Hippocampal formation (tissue), 2 donors: ENCODE measurements at regions not wholly inside any gene's neighbourhood (a gene's known extent, or its start where the extent isn't known, plus 50 kb on each side); places are given as distances from the start of the nearest gene placed in this dataset.

Source experiments
- DNase-seq, 2 donors: peaks; one replicate each; lab custom pipeline; 2025; lab: John Stamatoyannopoulos, UW

- no peak for DNase-seq
Measured at GRCh38 chr9:109830545-109830944, 50.5 kb downstream of the PALM2AKAP2 start.

- no peak for DNase-seq
Measured at GRCh38 chr9:109831998-109832658, 52.1 kb downstream of the PALM2AKAP2 start.

GRCh38 chr9:109834855-109835254, 54.9 kb downstream of the PALM2AKAP2 start:
- no peak for DNase-seq

- peak in 1 of 2 donors; percentile 39 for DNase-seq
Measured at GRCh38 chr9:109843641-109844040, 63.6 kb downstream of the PALM2AKAP2 start.

DNA sequence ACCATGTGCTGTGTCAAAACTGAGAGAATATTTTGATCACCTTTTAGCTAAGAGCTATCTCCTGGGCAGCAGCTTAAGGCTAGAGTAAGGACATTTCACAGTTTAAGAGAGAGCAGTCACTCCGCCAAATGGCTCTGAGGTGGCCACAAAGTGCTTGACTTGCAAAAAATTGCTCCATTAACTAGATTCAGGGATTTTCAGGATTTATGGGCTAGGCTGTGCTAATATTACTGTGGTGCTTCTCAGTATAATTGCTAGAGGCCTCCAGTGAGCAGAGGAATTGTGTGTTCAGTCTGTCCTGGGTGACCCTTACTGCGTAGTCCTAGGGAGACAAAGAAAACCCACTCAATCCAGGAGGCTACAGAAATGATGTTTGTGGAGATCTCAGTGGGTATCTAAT, 65.2 kb downstream of the PALM2AKAP2 start:
- DNase-seq = no peak

DNA sequence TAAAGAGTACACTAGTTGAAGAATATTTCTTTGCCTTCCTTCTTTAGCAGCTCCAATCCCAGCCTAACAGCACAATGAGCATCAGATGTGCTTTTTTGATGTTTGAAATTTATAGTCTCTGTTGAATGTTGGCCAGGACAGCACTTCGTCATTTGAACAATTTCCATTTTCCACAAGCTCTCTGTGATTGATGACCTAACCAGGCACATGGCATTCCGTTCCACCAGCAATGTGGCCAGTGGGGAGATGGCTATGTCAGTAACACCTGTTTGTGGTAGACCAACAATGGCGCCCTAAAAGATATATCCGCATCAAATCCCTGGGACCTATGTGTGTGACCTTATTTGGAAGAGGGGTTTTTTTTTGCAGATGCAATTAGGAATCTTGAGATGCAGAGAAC, 66.8 kb downstream of the PALM2AKAP2 start:
- DNase-seq = no peak

DNA sequence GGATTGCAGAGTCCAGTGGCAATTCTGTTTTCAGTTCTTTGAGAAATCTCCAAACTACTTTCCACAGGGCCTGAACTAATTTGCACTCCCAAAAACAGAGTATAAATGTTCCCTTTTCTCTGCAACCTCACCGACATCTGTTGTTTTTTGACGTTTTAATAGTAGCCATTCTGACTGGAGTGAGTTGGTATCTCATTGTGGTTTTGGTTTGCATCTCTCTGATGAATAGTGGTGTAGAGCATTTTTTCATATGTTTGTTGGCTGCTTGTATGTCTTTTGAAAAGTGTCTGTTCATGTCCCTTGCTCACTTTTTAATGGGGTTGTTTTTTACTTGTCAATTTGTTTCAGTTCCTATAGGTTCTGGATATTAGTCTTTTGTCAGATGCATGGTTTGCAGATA, 72.6 kb downstream of the PALM2AKAP2 start:
- DNase-seq = no peak

GRCh38 chr9:109855540-109855939, 75.5 kb downstream of the PALM2AKAP2 start:
- no peak for DNase-seq

DNA sequence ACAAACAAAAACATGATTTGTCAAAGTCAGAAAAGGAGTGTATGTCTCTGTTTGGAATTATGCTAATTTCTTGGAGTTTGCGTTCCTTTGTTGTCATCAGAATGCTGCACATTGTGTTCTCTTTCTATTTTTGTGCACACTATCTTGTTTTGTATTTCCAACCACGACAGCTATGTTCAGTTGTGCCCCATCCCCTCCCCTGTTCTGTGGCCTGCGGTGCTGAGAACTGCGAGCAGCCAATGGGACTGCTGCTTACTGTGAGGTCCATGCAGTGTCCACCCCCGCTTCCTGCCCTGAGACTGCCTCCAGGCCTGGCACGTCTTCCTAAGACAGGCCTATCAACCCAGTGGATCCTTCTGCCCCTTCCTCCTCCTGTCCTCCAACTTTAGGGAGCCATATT, 76.8 kb downstream of the PALM2AKAP2 start:
- DNase-seq = peak; percentile 87 to 96

- DNase-seq = no peak
Measured at GRCh38 chr9:109857336-109857735, 77.3 kb downstream of the PALM2AKAP2 start.

DNA sequence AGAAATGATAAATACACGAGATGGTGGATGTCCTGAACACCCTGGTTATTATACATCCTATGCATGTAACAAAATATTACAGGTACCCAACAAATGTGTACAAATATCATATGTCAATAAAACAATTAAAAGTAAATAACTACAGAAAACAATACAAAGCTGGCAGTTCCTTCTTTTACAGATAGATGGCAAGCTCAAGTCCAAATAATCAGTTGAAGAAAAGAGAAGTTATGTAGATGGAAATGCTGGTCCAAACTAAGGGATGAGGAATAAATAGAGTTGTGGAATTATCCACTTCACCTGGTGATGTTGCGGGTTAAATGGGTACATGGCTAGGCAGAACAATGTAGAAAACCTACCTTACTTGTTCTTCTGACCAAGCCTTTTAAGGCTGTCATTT, 79.4 kb downstream of the PALM2AKAP2 start:
- peak in 1 of 2 donors; percentile 23 for DNase-seq

DNA sequence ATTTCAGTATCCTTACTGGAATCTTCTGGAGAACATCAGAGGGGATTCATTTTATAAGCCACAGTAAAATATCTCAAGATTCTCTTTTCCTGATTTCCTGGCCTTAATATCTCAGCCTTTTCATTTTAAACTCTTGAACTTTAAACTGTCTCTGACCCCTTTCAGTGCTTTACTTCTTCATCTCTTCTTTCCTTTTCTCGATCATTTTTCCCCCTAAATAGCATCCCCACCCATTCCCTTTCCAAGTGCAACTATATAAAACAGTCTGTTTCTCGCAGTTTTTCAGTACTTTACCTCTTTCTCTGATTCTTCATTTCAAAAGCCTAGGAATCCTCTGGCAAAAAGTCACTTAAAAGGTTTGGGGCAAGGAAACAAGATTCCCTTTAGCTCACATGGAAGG, 80.5 kb downstream of the PALM2AKAP2 start:
- DNase-seq = no peak

DNA sequence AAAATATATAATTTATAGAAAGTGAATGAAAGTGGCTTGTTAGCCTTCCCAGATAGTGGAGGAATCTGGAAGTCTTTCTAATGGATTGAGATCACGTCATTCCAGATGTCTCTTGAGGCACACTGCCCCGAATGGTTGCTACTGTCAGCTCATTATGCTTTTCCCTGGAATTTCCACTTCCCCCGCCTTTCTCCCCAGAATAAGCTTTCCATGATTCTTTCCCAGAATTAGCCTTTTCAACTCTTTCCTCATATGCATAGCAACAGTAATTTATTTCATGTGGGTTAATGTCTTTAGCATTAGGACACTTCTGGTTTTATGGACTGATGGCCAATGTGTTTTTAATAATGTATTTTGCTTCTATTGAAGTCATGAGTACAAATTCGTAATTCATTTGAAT, 81.5 kb downstream of the PALM2AKAP2 start:
- peak in 1 of 2 donors; percentile 49 for DNase-seq

DNA sequence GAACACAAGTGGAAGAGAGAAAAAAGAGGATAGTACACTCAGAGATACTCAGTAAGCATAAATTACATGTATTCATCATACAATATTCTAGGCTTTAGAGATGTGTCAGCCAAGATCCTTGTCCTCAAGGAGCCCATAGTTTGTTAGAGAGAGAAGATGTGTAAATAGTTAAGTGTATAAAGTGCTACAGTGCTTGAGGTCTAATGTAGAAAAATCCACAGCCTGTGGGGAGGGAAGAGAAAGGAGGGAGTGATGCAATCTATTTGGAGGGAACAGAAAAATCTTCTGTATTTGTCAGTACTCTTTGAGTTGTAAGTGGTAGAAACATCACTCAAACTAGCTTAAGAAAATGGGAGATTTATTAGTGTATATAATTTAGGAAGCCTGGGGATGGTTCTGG, 81.9 kb downstream of the PALM2AKAP2 start:
- DNase-seq = no peak

DNA sequence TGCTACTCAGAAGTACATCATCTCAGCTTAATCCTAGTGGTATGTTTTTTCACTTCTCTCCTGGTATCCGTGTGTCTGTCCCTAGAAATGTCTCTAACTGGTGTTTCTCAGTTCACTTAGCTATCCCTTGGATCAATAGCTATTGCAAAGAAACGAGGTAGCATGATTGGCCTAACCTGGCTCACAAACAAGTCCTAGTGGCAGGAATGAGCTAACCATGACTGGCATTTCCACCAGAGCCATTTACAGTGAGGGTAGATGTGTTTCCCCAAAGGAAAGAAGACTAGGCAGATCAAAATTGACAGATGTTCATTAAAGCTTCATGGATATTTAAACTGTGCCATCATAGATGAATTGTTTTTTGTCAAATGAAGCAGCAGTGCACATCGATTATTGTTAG, 82.5 kb downstream of the PALM2AKAP2 start:
- no peak for DNase-seq

DNA sequence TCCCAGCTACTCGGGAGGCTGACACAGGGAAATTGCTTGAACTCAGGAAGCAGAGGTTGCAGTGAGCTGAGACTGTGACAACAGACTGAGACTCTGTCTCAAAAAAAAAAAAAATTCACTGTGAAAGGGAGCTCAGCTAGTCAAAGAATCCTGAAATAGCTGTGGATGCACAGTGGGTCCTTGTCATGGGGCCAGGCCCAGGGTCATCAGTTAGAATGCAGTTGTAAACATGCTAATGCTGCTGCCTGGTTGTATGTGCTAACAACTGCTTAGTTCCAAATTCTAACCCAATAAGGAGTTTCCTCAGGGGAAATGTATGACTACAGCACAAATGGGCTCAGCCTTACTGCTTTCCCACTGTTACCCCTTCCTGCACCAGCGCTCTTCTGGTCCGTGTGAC, 84.0 kb downstream of the PALM2AKAP2 start:
- no peak for DNase-seq

DNA sequence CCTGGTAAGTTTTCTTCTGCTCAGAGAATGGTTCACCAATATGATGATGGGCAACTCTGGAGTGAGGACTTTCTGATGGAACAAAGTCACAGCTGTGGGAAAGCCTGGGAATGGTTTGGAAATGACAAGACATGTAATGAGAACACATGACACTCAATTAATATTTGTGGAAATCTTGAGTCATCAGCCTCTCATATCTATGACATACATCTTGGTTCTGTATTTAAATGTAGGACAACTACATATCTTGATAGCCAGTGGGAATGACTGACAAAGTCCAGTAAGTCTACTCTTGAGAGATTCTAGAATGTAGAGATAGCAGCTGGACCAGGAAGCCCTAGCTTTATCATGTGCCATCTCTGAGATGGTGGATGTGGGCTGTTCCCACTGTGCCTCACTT, 85.5 kb downstream of the PALM2AKAP2 start:
- DNase-seq = no peak

DNA sequence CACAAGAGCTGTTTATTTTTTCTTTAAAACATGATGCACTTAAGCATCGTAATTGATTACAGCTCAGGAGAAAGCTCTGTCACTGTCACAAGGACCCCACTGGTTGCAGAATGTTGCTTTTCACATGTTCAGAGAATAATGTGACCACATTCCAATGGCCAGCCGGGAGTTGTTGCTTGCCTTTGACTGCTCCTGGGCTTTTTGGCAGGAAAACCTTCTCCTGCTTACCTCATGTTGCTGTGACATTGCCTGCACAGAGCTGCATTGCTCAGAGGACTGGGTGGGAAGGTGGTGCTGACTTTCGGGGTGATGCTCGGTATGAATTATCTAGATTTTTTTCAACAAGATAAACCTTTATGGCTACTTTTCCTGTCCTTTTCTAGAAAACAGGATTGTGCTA, 88.2 kb downstream of the PALM2AKAP2 start:
- peak in 1 of 2 donors; percentile 56 for DNase-seq

DNA sequence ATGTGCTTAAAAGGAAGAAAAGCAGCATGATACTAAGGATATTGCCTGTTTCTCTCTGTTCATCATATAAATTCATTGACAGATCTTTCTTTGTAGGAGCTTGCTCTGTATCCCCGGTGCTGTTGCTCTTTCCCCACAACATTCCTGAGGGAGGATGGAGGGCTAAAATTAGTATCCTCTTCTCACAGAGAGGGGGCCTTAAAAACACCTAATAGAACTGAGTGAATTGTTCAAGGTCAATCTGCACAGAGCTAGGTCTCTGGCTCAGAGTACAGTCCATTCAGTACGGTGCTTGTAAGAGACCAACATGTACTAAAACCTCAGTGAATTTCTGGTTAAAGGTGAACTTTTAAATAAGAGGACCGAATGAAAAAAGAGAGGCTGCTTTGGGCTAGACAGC, 88.7 kb downstream of the PALM2AKAP2 start:
- no peak for DNase-seq

GRCh38 chr9:109870365-109870764, 90.4 kb downstream of the PALM2AKAP2 start:
- no peak for DNase-seq

DNA sequence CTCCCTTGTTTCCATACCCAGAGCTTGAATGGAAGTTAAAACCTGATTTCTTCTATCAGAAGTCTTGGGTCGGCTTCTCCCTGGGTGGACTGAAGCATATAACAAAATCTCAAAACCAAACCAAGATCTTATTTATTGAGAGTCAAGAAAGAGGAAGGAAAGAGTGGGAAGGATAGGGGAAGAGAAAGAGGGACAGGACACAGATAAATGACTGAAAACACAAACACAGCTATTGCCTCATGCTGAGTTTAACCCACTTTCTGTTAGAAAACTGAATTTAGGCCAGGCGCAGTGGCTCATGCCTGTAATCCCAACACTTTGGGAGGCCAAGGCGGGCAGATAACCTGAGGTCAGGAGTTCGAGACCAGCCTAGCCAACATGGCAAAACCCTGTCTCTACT, 92.9 kb downstream of the PALM2AKAP2 start:
- no peak for DNase-seq

- no peak for DNase-seq
Measured at GRCh38 chr9:109875495-109876129, 95.6 kb downstream of the PALM2AKAP2 start.

- no peak for DNase-seq
Measured at GRCh38 chr9:109880276-109881169, 100.5 kb downstream of the PALM2AKAP2 start.
